ENCODE measurements at regions not wholly inside any gene's neighbourhood (a gene's known extent, or its start where the extent isn't known, plus 50 kb on each side); places are given as distances from the start of the nearest gene placed in this dataset.
A peak's percentile ranks its signal among the peaks of the same experiment; 100 is the strongest.

GRCh38 chr15:69610858-69611257 is 158.2 kb downstream of the RPLP1 start:
- no peaks in the 10 kb centered on the region for H3K27me3 ChIP-seq
- intact Hi-C loops (cut with DNase I), result no loop called here
- H3K4me1 ChIP-seq, result no peaks in the 10 kb centered on the region
- H3K4me3 ChIP-seq, result no peak overlapping the region
- no peaks in the 10 kb centered on the region for H3K9me3 ChIP-seq
- no peak for DNase-seq (ENCODE audit: extremely low spot score in 2 of 2)
- no peaks in the 10 kb centered on the region for H3K36me3 ChIP-seq
- TF ChIP-seq POLR2A (IDR thresholded peaks at IDR 0.05) (no peak), CTCF (IDR thresholded peaks at IDR 0.05) (no peak), POLR2AphosphoS5 (IDR thresholded peaks at IDR 0.05; ENCODE audit: insufficient read depth in 1 of 2, low read depth in 1 of 2) (no peak)
- no peak overlapping the region for H3K27ac ChIP-seq

GRCh38 chr15:69612112-69612511 is 159.5 kb downstream of the RPLP1 start:
- H3K36me3 ChIP-seq, result no peaks in the 10 kb centered on the region
- H3K4me3 ChIP-seq, result no peak overlapping the region
- no peaks in the 10 kb centered on the region for H3K9me3 ChIP-seq
- no peak overlapping the region for H3K27ac ChIP-seq
- intact Hi-C loops (cut with DNase I), result no loop called here
- TF ChIP-seq CTCF (IDR thresholded peaks at IDR 0.05) (no peak), POLR2A (IDR thresholded peaks at IDR 0.05) (no peak), POLR2AphosphoS5 (IDR thresholded peaks at IDR 0.05; ENCODE audit: insufficient read depth in 1 of 2, low read depth in 1 of 2) (no peak)
- no peak for DNase-seq (ENCODE audit: extremely low spot score in 2 of 2)
- H3K4me1 ChIP-seq, result no peaks in the 10 kb centered on the region
- no peaks in the 10 kb centered on the region for H3K27me3 ChIP-seq

GRCh38 chr15:69613182-69613581 is 160.6 kb downstream of the RPLP1 start:
- no peak for DNase-seq (ENCODE audit: extremely low spot score in 2 of 2)
- Histone ChIP-seq H3K9me3 (no peaks in the 10 kb centered on the region), H3K27me3 (no peaks in the 10 kb centered on the region), H3K36me3 (no peaks in the 10 kb centered on the region), H3K27ac (no peak overlapping the region), H3K4me1 (no peaks in the 10 kb centered on the region), H3K4me3 (no peak overlapping the region)
- TF ChIP-seq CTCF (IDR thresholded peaks at IDR 0.05) (no peak), POLR2AphosphoS5 (IDR thresholded peaks at IDR 0.05; ENCODE audit: insufficient read depth in 1 of 2, low read depth in 1 of 2) (no peak), POLR2A (IDR thresholded peaks at IDR 0.05) (no peak)
- intact Hi-C loops (cut with DNase I), result no loop called here

GRCh38 chr15:69613988-69614387 is 161.4 kb downstream of the RPLP1 start:
- intact Hi-C loops (cut with DNase I), result no loop called here
- no peak overlapping the region for H3K27ac ChIP-seq
- no peaks in the 10 kb centered on the region for H3K36me3 ChIP-seq
- no peaks in the 10 kb centered on the region for H3K27me3 ChIP-seq
- H3K4me3 ChIP-seq, result no peak overlapping the region
- H3K4me1 ChIP-seq, result no peaks in the 10 kb centered on the region
- no peaks in the 10 kb centered on the region for H3K9me3 ChIP-seq
- no peak for DNase-seq (ENCODE audit: extremely low spot score in 2 of 2)
- TF ChIP-seq CTCF (IDR thresholded peaks at IDR 0.05) (no peak), POLR2AphosphoS5 (IDR thresholded peaks at IDR 0.05; ENCODE audit: insufficient read depth in 1 of 2, low read depth in 1 of 2) (no peak), POLR2A (IDR thresholded peaks at IDR 0.05) (no peak)

GRCh38 chr15:69615736-69616135 is 163.1 kb downstream of the RPLP1 start:
- no peaks in the 10 kb centered on the region for H3K27me3 ChIP-seq
- intact Hi-C loops (cut with DNase I), result no loop called here
- H3K9me3 ChIP-seq, result no peaks in the 10 kb centered on the region
- H3K36me3 ChIP-seq, result no peaks in the 10 kb centered on the region
- no peak overlapping the region for H3K27ac ChIP-seq
- TF ChIP-seq CTCF (IDR thresholded peaks at IDR 0.05) (no peak), POLR2A (IDR thresholded peaks at IDR 0.05) (no peak), POLR2AphosphoS5 (IDR thresholded peaks at IDR 0.05; ENCODE audit: insufficient read depth in 1 of 2, low read depth in 1 of 2) (no peak)
- H3K4me3 ChIP-seq, result no peak overlapping the region
- peak in 1 of 2 donors; percentile 67 for DNase-seq (ENCODE audit: extremely low spot score in 2 of 2)
- H3K4me1 ChIP-seq, result no peaks in the 10 kb centered on the region

Data from vagina (tissue), 2 donors.